ENCODE measurements at regions not wholly inside any gene's neighbourhood (a gene's known extent, or its start where the extent isn't known, plus 50 kb on each side); places are given as distances from the start of the nearest gene placed in this dataset.

DNA sequence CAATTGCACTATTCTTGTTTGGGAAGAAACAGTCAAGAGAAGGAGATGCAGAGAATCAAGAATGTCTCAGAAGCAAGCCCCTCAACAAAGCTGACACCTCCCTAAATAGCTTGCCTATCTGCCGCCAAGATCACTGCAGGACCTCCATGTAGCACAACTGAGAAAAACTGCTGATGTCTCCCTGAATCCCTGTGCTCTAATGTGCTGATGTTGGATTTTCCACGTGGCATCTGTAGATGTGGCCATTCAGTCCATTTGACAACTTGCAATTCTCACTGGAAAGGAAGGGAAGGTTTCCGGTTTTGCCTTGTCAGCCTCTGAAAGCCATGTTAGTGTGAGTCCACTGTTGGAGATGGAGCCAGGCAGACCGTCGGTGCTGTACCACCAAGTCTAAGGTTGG, 374.0 kb downstream of the DIRAS2 start:
- TF ChIP-seq CTCF (IDR thresholded peaks at IDR 0.05) (no peak), POLR2A (IDR thresholded peaks at IDR 0.05) (no peak)

All from testis (tissue), 2 donors.